SK-N-SH (cell line): ENCODE measurements at regions not wholly inside any gene's neighbourhood (a gene's known extent, or its start where the extent isn't known, plus 50 kb on each side); places are given as distances from the start of the nearest gene placed in this dataset.

Experiments used
- CTCF ChIP-seq: fragments of 200-600 bp; sonication (generic); IDR thresholded peaks from 2 replicates; pipeline ENCODE4 v1.6.1; 2017; ENCODE audit warnings: antibody characterized with exemption, mild to moderate bottlenecking, moderate library complexity
- ELF1 ChIP-seq: IDR thresholded peaks from 2 replicates; pipeline ENCODE4 v1.4.0; 2012
- EP300 ChIP-seq, 2 experiments: IDR thresholded peaks; 2 replicates each; pipeline versions ENCODE4 v1.4.0 to v1.6.1; 2012; ENCODE audit warnings: borderline replicate concordance in 1 of 2, low read depth in 1 of 2, low read length in 1 of 2
- EZH2phosphoT487 ChIP-seq: fragments of 200-600 bp; sonication (generic); IDR thresholded peaks from 2 replicates; pipeline ENCODE4 v1.6.1; 2017; ENCODE audit warnings: low read depth, mixed run types, mild to moderate bottlenecking, antibody characterized with exemption, moderate library complexity, borderline replicate concordance
- FOXJ3 ChIP-seq: sonication (generic); formaldehyde crosslinking; IDR thresholded peaks from 2 replicates; pipeline ENCODE4 v1.5.1; 2020; ENCODE audit warnings: mild to moderate bottlenecking, missing genetic modification reagents
- GATA2 ChIP-seq: sonication (generic); formaldehyde crosslinking; IDR thresholded peaks from 2 replicates; pipeline ENCODE4 v1.5.0; 2020; ENCODE audit warnings: mild to moderate bottlenecking, missing genetic modification reagents
- MXI1 ChIP-seq: IDR thresholded peaks from 2 replicates; pipeline ENCODE4 v1.6.1; 2012; ENCODE audit warnings: mild to moderate bottlenecking, low read depth, low read length, improper control_type of control experiment
- NFIC ChIP-seq: IDR thresholded peaks from 2 replicates; pipeline ENCODE4 v1.4.0; 2012; ENCODE audit warnings: borderline replicate concordance
- RAD21 ChIP-seq: IDR thresholded peaks from 2 replicates; pipeline ENCODE4 v1.6.1; 2012; ENCODE audit warnings: mild to moderate bottlenecking, low read length
- REST ChIP-seq: IDR thresholded peaks from 2 replicates; pipeline ENCODE4 v1.6.1; 2012; ENCODE audit warnings: mild to moderate bottlenecking, low read depth, low read length, moderate library complexity
- RFX5 ChIP-seq: IDR thresholded peaks from 2 replicates; pipeline ENCODE4 v1.6.1; 2012; ENCODE audit warnings: mild to moderate bottlenecking, improper control_type of control experiment, low read length
- TCF12 ChIP-seq: IDR thresholded peaks from 2 replicates; pipeline ENCODE4 v1.4.0; 2012
- TEAD4 ChIP-seq: IDR thresholded peaks from 2 replicates; pipeline ENCODE4 v1.4.0; 2012; ENCODE audit warnings: mild to moderate bottlenecking, borderline replicate concordance; ENCODE audit not compliant: insufficient read depth

- TF ChIP-seq CTCF (no peak), FOXJ3 (CRISPR knock-in tag) (no peak), MXI1 (no peak), GATA2 (CRISPR knock-in tag) (no peak), REST (no peak), NFIC (no peak), TEAD4 (no peak), TCF12 (no peak), EP300 (IDR thresholded peaks at IDR 0.05; ENCODE audit: borderline replicate concordance in 1 of 2, low read depth in 1 of 2, low read length in 1 of 2) (no peak), ELF1 (no peak), RFX5 (no peak), EZH2phosphoT487 (no peak), RAD21 (no peak)
These were observed 501.1 kb upstream of the NRP1 start for GRCh38 chr10:33835556-33835955.
